Stimulated activated CD4-positive, alpha-beta T cell treated with anti-CD3 and anti-CD28 coated beads, Interleukin-1b, Interleukin-23, amount 100 ng/mL, for 4 hours (primary cell): ENCODE measurements at regions not wholly inside any gene's neighbourhood (a gene's known extent, or its start where the extent isn't known, plus 50 kb on each side); places are given as distances from the start of the nearest gene placed in this dataset.
"Not testable (repeated sequence)": the region's sequence is repeated elsewhere in the genome, so short reads cannot be mapped to it uniquely, and the experiment has no call there.

ENCODE experiments used
- DNase-seq, 2 donors: peaks; one replicate each; pipeline ENCODE4 v3.0.0-alpha.2; 2020; ENCODE audit warnings: low read depth in 2 of 2

DNA sequence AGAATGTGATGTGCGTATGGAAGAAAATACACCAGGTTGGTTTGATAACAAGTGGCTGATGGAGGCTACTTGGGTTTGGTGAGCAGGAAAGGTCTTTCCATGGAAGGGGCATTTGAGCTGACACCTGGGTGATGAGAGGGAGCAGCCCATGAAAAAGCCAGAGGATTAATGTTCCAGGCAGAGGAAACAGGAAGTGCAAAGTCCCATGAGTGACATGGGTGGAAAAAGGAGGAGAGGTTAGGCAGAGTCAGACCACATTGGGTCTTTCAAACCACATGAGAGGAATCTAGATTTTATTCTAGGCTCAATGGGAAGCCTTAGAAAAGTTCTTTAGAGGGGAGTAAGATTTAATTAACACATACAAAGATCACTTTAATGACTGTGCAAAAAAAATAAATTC, 195.7 kb downstream of the LRATD1 start:
- DNase-seq: no peak

DNA sequence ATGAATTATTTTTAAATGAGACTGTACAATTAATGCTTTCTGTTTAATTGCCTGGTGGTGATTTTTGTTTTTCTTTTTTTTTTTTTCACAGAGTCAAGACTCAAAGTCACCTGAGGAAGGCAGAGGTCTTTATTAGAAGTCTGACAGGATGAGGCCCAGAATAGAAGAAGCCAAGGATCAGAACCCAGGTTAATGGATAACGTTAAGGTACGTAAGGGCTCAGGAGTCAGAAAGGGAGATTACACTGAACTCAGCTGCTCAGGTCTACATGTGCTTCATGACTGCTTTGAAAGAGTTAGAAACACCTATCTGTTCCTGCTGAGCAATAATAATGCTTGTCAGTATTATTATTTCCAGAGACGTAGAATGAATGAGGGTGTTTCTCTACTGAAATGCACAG, 196.5 kb downstream of the LRATD1 start:
- no peak for DNase-seq

DNA sequence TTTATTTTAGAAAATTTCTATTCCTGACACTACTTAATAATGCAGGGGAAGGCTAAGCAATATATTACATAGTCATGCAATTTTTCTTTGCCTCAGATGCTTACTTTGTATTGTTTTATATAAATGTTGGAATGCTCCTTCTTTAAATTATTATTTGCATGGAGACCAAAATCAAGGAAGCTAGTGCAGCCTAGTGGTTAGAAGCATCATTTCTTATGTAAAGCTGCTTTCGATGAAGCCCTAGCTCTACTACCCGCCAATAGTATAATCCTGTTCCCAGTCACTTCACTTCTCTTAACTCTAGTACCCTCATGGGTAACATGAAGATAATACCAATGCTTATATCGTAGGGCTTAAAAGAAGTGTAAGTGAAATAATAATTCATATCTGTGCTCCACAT, 198.9 kb downstream of the LRATD1 start:
- DNase-seq: no peak

DNA sequence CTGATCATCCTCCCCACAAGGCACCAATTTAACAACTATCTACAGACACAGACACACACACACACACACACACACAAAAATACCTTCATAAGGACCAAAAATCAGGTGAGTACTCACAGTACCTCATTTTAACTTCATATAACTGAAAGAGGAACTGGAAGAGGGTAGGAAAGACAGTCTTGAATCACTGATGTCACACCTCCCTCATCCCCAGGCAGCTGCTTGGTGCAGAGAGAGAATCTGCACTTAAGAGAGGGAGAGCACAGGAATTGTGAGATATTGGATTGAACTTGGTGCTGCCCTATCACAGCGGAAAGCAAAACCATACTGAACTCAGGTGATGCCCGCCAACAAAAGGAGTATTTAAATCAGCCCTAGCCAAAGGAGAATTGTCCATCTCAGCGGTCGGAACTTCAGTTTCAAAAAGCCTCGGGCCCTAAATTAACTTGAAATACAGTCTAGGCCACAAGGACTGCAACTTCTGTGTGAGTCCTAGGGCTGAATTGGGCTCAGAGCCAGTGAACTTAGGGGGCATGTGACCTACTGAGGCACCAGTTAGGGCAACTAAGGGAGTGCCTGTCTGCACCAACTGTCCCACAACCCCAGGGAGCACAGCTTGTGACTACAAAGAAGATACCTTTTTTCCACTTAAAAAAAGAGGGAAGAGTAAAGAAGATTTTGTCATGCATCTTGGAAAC, 211.1 kb downstream of the LRATD1 start:
- no peak for DNase-seq

DNA sequence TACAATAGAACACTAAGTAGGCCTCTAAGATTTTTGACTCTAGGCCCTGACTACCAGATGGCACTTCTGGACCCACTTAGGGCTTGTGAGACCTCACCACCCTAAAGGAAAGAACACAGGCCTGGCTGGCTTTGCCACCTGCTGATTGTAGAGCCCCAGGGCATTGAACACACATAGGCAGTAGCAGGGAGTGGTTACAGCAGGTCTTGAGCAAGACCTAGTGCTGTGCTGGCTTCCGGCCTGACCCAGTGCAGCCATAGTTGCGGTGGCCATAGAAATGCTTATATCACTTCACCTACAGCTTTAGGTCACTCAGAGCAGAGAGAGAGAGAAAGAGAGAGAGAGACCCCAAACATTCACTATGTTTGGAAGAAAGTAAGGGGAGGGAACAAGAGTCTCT, 223.2 kb downstream of the LRATD1 start:
- DNase-seq: no peak

DNA sequence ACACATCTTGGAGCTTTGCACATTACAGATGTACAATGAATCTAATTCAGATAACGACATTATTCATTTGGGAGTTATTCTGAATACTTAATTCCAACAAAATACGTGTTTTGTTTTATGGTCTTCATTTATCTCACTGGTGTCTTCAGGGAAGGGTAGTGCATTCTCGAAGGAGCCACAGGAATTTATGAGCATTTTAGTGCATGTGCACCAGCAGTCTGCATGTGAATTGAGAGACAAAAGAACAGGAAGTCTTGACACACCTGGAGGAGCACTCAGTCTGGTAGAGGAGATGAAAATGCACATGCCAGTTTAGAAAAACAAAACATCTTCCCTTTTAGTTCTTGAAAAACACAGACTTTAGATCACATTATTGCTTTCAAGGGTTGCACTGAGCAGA, 228.7 kb downstream of the LRATD1 start:
- no peak for DNase-seq

DNA sequence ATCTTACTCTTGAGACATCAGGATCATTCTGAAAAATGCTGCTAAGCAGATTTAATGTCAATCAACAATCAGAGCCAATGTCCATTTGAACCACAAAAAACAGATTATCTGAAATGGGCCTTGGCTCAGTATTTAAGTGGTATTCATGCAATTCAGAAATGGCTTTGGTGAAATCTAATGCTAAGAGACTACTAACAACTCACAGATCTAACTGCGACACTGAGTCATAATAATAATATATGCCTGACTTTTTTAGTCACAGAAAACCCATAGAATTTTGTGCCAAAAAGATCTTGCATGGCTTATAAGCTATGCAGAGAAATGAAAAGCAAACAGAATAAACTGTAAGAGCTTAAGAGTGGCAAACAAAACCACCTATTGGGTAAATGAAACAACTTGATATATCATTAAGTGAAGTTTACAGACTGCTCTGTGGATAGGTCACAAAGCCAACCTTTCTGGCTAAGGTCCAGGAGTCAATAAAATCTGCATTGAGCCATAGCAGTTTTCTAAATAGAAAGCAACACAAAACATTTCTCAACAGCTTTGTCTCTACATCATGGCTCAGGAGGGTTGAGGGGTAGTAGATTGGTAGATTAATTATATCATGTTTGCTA, 234.3 kb downstream of the LRATD1 start:
- no peak for DNase-seq

DNA sequence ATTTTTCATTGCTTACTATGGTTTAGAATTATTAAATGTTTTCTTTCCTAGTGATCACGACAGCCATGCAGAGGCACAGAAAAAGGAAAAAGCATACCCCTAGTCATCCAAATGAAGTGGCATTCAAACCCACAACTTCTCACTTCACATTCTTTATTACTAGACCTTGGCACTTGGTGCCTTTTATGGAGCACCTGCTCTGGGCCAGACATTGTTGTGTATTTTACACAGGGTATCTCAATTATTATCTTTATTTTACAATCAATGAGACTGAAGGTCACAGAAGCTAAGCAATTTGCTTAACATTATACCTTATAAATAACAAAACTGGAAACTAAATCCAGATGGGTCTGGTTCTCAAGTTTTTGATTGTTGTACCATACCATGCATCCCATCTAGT, 235.3 kb downstream of the LRATD1 start:
- DNase-seq: no peak

DNA sequence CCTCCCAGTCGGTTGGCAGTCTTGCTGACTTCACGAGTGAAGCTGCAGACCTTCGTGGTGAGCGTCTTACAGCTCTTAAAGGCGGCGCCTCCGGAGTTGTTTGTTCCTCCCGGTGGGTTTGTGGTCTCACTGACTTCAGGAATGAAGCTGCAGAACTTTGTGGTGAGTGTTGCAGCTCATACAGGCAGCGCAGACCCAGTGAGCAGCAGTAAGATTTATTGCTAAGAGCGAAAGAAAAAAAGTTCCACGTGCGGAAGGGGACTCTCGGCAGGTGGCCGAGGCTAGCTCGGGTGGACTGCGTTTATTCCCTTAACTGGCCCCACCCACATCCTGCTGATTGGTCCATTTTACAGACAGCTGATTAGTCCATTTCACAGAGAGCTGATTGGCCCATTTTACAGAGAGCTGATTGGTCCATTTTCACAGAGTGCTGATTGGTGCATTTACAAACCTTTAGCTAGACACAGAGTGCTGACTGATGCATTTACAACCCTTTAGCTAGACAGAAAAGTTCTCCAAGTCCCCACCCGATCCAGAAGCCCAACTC, 240.3 kb downstream of the LRATD1 start:
- no peak for DNase-seq

DNA sequence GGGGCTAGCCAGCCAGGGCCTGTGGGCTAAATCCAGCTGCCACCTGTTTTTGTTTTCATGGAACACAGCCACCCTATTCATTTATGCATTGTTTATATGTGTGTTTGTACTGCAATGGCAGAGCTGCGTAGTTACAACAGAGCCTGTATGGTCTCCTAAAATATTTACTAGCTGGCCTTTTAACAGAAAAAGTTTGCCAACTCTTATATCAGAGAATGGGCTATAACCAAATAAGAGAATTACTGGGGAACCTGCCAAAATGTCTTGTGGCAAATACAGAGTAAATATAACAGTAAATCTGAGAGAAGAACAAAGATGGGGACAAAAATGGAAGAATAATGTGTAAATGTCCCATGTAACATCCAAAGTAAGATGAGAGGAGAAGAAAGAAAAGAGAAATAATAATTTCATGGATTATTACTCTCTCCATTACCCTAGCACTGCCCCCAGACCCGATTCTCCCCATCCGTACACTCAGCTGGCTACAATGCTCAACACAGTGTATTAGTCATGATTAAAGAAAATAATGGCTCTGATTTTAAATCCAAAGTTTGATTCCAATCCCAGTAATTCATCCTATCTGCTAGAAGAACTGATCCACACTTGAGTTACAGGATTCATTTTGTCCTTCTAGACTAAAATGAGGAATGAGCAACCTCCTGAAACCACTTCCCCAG, 249.3 kb downstream of the LRATD1 start:
- no peak for DNase-seq

DNA sequence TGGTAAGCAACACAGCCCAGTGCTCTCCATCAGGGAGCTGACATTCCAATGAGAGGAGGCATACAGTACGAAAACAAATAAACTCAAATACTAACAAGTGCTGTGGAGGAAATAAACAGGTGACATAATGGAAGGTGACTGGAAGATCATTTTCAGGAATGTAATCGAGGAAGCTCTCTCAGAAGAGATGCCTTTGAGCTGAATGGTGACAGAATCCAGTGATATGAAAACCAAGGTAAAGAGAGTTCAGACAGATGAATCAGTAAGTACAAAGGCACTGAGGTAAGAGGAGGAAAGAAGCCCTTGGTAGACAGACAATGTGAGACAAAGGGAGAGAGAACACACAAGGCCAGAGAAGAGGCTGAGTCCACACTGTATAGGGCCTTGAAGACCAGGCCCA, 252.1 kb downstream of the LRATD1 start:
- DNase-seq: no peak

DNA sequence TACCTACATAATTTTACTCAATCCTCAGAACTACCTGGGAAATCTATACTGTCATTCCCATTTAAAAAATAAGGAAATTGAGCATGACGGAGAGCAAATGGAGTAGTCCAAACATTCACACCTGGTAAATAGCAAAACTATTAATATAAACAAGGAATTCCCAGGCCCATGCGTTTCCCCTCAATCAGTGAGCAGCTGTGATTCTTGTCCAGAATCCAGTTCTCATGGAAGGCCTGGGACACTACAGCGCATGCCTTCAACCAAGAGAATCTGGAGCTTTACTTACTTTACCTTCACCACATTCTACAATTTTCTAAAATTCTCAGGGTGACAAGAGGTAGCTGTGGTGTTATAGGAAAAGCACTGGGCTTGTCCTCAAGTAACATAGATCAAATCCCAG, 259.0 kb downstream of the LRATD1 start:
- no peak for DNase-seq

DNA sequence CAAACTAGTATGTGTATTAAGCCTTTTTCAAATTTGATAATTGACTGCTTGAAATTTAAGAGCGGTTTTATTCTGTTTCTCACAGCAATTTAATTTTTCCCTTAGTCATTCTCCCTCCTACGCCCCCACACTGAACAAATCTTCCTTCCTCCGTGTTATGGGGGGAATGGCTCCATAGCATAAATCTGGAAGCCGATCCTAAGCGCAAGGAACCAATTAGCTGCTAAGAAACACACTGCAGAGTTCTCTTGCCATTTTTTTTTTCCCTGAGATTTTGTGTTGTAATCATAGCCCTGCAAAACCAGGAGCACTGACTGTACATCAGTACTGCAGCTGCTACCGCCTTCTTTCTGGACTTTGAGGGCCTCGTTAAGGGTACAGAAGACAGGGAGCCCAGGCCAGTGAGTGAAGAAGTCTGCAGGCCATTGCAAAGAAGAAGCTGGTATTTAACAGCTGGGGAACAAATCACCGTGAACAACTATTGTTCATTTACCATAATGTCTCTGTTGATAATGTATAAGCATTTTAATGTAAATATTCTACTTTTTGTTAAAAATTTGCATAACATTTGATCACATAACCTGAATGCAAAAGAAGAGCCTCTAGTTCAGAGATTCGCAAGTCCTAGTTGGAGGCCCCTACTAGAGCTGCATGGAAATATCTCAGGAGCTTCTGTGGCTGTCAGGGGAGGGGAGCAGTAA, 264.0 kb downstream of the LRATD1 start:
- no peak for DNase-seq

DNA sequence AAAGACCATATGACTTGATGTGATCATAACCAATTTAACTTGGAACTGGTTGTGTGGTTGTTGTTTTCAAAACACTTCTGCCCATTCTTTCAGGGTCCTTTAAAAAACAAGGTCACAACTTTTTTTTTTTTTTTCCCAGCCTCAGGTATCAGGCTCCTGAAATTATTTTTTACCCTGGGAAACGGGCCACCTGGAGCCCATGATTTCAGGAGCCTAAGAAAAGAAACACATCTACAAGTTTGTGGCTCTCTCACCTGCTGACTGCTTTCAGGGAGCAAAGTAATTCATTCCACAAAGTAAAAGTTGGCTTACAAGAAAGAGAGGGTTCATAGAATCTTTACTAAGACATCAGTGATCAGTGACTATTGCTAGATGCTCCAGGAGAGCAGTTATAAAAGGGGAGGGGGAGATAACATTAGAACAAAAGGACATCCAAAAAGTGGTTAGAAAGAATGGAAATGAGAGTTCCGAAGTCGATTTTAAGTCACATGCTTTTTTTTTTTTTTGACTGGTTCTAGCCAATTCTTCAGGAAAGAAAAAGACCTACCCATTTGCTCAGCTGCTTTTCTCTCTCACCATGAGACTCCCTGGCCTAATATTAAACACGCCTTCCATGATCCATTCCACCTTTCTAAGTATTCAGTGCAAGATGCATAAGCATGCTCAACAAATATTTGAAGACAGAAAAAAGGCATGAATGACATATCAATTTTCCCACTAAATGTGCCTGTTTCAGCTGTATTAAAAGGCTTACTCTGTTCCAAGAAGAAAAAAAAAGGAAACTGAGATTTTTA, 267.3 kb downstream of the LRATD1 start:
- DNase-seq: no peak

DNA sequence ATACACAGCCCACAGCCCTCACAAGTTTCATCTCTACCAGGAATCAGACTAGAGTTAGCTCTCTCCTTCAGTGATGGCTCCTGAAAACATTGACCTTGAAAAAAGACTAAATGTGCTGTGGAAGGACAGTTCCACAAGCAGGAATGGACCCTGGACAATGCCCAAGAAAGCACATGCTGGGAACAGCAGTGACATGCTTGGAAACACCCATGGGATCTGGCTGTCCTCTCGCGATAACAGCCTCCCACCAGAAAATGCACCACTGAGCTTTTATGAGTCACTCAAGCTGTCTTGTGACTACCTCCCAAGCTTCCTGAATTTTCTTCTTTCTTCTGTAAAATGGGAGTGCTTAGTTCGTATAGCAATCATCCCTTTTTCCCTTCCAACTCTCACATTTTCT, 269.2 kb downstream of the LRATD1 start:
- DNase-seq: no peak

DNA sequence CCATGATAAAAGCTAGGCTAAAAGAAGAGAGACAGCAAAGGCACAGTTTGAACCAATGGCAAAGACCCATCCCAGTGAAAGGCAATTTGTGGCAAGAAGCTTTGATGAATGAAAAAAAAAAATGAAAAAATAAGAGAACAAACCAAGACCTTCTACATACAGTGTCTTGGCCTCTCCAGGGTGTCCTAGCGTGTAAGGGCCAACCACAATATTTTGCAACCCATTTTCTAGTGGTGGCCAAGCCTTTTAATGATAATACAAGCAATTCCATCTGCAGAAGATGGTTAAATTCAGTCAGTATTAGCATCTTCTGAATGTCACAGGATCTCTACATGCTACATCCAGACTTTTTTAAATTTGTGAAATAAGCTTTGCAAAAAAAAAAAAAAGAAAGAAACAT, 270.4 kb downstream of the LRATD1 start:
- no peak for DNase-seq

DNA sequence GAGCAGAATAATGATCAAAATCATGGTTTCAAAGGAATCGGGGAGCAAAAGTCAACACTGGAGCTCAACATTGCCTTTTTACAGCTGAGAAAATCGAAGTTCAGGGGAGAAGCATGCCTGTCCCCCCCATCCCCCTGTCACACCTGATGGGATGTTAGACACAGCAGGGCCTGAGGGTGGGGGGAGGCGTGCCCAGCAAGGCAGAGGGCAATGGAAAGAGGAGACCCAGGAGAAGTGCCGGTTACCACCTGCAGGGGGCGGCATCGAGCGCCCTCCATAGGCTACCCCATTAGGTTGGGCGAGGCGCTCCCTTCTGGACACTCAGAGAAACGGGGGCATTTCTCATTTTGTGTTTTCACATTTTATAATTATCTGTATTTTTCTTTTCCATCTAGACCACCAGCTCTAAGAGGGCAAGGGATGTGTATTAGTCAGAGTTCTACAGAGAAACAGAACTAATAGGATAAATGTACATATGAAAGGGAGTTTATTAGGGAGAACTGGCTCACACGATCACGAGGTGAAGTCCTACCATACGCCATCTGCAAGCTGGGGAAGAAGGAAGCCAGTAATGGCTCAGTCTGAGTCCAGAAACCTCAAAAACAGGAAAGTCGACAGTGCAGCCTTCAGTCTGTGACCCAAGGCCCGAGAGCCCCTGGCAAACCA, 271.3 kb downstream of the LRATD1 start:
- DNase-seq: peak; percentile 8 to 25

DNA sequence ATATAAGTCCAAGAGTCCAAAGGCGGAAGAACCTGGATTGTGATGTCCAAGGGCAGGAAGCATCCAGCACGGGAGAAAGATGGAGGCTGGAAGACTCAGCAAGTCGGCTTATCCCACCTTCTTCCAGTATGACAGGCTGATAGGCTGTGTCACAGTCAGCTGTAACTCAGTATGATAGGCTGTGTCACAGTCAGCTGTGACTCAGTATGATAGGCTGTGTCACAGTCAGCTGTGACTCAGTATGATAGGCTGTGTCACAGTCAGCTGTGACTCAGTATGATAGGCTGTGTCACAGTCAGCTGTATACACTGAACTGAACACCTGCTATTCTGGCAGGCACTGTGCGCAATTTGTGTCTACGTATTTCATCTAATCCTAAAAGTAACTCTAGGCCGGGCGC, 271.9 kb downstream of the LRATD1 start:
- DNase-seq: not testable (repeated sequence)

DNA sequence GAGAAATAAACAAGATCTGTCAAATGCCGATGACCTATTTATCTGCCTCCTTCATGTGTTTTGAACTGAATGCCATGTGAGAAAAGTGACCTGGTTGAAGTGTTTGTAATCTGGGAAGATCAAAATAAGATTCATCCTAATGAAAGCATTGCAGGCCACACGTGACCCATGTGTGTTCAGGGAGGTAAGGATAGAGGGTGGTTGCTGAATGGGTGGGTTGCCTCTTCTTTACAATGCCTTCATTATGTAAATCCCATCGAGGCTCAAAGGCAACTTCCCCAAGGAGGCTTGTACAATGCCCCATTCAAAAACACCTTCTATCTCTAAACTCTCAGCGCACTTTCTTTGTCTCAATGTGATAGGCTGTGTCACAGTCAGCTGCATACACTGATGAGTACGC, 273.1 kb downstream of the LRATD1 start:
- no peak for DNase-seq

DNA sequence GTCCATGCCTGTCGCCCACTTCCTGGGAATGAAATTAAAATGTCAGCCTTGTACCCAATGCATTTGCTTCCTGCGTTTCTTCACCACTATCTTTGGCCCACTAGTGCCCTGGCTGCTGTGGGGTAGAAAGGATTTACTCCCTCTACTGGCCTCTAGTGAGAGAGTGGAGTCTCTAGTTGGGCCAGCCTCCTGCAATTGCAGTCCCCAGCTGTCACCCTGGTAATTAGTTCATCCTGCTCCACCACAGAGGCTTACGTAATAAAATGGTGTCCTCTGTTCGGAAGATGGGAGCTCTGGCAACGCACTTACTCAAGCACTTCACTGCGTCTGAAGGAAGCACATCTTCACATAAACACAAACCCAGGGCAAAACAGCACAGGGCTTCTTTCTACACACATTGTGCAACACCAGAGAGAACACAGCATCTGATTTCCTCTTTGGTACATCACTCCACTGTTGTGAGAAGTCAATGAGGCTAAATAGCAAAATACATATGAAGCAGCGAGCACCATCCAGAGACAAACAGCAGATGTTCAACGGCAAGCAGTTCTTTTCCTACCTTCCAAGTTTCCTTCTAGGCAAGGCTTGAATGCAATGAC, 274.6 kb downstream of the LRATD1 start:
- no peak for DNase-seq

DNA sequence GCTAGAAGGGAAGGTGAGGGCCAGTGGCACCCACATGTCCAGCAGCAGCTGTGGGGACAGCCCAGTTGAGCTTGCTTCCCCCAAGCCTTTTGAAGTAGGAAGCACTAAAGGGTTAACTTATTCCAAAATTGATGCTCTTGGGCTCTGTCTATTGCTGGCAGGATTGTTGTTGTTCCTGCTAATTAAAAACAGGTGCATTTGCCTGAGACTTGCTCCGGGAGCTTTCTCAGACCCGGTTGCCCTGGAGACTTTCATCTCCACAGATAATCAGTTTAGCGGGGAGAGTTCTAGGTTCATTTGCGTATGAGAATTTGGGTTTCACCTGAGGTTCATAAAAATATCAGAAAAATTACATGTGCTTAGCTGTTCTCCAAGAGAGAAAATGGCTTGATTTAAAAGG, 277.3 kb downstream of the LRATD1 start:
- no peak for DNase-seq
